ENCODE measurements at regions not wholly inside any gene's neighbourhood (a gene's known extent, or its start where the extent isn't known, plus 50 kb on each side); places are given as distances from the start of the nearest gene placed in this dataset.

- TF ChIP-seq CTCF (IDR thresholded peaks at IDR 0.05) (no peak), POLR2A (IDR thresholded peaks at IDR 0.05) (no peak)
Observed at GRCh38 chr2:149787206-149787605, 199.6 kb upstream of the MMADHC start.
